GM21786 (cell line): ENCODE measurements at regions not wholly inside any gene's neighbourhood (a gene's known extent, or its start where the extent isn't known, plus 50 kb on each side); places are given as distances from the start of the nearest gene placed in this dataset.
"Not testable (repeated sequence)": the region's sequence is repeated elsewhere in the genome, so short reads cannot be mapped to it uniquely, and the experiment has no call there.

ENCODE experiments used
- ATAC-seq: cut with Tn5 transposase; IDR thresholded peaks from one replicate; pipeline ENCODE4 v1.9.1; 2021; ENCODE audit not compliant: unreplicated experiment

DNA sequence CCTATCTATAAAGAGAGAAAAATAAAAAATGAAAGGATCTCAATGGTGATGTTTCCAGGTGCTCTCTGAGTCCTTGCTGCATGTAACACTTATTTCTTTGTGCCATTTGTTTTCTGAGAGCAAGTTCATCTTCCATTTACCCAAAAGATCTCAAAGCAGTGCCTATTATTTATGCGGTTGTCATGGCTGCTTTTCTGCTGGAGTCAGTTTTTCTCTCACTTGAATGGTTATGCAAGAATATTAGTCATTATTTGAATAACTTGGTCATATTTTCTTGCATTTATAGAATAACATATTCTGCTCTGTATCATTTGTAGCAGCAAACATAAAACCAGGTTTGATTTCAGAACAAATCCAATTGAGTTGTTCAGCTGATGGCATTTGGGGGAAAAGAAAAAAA lies 141.8 kb upstream of the G2E3 start:
- ATAC-seq = no peak

DNA sequence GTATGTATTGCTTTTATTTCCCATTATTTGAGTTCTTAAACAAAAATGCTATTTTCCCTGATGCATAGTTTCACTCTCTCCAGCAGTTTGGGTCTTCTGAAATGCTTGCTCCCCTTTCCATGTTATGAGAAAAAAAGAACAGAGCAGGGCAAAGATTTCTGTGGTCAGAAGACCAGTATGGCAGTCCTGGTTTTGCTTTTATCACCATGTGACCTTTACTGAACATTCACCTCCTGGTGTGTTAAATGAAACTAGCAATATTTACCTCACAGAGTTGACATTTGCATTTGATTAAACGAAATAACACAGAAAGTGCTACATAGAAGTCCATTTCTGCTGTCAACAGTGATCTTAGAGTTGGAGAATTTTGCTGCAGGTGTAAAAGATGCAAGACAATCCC lies 141.0 kb upstream of the G2E3 start:
- ATAC-seq = no peak

DNA sequence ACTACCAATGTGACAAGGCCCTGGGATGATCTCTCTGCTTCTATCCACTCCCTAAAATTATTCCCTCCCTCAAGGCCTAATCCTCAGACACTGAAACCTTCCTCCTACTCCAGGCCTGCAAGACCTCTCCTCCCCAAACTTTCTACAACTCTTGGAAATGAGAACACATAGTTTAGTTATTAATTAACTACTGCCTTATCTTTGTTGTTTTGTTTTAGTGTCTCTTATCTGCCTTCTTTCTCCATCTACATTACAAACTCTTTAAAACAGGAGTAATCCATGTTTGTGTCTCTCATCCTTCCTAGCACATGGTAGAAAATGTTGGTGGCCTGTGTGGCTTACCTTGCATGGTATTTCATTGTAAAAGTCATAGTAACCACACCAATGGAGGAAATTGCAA lies 139.9 kb upstream of the G2E3 start:
- ATAC-seq = no peak

DNA sequence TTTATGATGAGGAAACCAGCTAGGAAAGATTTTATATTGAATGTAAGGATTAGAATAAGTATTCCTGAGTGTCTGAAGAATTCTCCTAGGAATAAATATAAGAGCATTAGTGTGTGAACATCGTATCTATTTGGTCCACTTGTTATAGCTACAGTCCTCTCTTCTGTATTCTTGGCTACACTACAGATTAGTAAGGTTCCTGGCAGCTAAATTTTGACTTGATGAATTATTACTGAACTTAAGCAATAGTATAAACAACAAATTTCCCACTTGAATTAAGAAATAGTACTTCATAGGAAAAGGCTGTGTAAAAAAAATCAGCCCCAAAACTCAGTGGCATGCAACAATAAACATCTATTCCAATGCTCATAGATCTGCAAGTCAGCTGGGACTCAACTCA lies 138.4 kb upstream of the G2E3 start:
- no peak for ATAC-seq

DNA sequence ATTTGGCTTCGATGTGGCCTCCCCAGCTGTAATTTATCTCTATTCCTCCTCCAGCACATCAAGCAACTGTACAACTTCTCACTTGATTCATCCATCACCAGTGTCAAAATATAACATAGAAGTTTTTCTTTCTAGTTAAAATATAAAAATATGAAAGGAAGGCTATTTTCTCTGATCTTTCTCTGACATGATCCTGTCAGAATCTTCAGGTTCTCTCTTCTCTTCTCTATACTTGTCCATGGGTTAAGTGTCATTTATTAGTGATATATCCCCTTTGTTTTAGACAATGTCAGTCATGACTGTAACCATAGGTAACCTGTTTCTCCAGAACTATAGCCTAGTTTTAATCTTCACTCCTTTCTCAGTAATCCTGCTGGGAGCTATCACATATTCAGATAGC lies 132.5 kb upstream of the G2E3 start:
- no peak for ATAC-seq

DNA sequence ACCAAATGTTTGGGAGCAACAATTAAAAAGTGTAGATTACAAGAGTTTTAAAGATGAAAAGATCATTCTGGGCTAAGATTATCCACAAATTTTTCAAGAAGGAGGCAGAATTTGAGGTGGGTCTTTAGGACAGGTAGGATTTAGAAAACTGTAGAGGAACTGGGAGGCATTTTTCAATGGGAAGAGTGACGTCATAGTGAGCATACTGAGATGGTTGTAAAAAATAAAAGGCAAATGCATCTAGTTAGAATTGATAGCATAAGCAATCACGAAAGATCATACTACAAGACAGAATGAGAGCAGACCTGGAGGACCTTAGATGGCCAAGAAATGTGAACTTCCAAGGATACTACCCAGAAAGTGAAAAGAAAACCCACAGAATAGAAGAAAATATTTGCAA lies 131.6 kb upstream of the G2E3 start:
- ATAC-seq = no peak

DNA sequence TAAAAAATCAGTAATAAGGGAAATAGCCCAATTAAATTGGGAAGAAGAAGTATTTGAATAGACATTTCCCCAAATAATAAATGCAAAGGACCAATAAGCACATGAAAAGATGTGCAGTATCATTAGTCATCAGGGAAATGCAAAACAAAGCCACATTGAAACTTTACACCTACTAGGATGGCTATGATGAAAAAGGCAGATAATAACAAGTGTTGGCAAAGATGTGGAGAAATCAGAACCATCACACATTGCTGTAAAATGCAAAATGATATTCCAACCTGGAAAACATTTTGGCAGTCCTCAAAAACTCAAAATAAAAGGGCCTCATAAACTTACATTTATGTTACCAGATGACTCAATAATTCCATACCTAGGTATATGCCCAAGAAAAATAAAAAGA lies 131.1 kb upstream of the G2E3 start:
- ATAC-seq = no peak

DNA sequence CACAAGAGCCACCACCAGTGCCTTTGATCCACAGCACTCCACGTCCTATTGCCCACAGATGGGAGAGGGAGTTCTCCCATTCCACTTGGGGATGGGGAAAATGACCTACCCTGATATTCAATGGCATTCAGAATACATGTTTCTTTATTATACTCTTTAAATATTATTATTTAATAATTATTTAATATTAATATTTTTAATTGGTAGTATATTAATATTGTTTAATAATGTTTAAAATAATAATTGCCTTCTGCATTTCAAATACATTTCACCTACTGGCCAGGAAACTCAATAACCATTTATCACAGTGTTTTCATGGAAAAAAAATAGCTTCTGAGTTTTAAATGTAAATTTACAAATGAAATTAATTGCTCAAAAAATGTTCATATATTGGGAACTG lies 127.4 kb upstream of the G2E3 start:
- no peak for ATAC-seq

DNA sequence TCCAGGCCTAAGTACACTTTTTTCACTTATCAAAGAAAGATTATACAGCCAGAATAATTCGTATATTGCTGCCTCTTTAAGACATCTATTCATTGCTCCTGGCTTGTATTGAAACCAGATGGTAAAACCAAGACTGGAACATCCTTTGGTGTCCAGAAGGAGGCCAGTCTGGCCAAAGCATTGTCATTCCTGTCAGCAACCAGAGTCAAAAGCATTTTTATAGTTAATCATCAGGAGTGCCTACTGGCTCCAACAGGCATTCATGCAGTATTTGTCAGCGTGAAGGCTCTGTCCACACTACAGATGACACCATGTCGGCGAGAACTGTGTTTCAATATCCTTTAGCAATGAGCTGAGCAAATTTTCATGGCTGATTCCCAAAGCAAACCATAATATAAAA lies 118.0 kb upstream of the G2E3 start:
- no peak for ATAC-seq

DNA sequence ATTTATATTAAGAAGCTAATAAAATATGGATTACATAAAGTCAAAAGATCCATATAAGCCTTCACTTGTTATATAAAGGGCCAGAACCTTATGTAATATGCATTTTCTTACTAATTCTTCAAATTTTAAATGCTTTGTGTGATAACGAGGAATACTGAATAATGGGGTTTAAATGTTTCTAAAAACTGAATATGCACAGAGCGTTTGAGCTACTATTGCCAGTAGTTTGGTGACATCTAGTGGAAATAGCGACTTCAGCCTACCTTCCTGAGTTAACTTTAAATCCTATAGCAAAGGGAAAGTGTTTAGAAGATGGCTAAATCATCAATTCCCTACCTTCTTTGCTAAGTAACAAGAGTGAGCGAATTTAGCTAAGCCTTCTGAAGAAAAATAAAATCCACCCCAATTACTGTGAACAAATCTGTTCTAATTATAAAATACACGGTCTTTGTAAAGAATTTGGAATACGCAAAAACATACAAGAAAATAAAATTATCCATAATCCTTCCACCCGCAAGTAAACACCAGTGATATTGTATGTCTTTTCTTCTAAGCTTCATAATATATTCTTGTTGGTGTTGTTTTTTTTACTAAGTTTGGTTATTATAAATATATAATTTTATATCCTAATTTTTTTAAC lies 115.5 kb upstream of the G2E3 start:
- ATAC-seq = no peak

DNA sequence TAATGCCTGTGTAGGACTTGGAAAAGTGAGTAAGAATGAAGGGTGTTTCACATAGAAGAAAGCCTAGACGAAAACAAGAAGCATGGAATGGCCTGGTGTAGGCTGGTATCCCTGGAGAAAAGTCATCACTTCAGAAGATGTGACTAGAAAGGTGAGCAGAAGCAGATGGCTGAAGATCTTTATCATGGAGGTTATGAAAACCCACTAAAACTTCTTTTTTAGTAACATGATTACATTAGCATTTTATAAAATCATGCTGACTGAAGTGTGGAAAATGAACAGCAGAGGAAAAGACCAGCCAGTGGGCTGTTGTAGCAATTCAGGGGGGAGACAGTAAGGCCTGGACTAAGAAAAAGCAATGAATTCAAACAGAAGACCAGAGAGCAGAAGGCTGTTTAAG lies 114.5 kb upstream of the G2E3 start:
- ATAC-seq = no peak

DNA sequence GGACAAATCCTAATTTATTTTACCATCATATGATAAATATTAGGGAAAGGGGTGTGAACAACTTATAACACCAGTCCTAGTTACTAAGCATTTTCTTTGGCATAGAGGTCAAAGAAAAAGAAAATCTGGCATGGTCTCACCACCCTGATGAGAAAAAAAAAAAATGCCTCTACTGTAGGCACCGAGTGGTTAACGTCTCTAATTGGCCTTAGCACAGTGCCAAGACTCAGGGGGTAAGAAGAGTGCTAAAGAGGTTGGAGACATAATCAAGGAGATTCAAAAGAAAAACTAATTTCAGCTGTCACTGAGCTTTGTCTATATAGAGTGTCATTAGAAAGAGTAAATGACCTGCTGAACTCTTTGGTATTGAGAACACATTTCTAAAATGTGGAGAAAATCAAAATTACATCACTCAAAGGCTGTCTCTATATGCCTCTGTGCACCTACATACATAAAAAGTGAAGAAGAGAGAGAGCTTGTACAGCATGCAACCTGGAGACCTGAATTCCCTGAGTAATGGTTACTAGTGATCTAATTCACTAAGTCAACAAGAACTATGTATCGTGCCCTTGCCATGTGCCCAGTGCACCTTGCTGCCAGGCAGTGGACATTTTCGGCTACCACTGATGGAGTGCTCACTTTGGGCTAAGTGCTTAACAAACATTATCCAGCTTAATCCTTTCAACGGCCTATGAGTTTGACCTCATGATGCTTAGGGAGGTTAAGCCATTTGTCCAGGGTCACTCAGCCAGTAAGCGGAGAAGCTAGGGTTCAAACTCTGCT lies 113.8 kb upstream of the G2E3 start:
- ATAC-seq = no peak

DNA sequence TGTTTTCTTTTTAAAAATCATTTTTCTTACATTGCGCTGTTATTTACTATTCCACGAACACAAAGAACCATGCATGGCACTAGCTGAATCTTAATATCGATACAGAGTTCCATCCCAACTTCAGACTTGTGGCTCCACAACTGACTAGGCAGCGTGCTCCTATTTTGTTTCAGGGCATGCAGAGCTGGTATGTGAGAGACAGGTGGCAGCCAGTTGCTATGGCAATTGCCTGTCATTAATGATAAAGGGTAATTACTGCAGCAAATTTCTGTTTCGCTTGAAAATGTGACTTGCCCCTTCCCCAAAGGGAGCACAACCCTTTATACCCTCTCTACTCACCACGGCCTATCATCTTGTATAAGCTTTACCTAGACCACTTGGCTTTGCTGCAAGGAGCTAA lies 113.1 kb upstream of the G2E3 start:
- ATAC-seq = no peak

DNA sequence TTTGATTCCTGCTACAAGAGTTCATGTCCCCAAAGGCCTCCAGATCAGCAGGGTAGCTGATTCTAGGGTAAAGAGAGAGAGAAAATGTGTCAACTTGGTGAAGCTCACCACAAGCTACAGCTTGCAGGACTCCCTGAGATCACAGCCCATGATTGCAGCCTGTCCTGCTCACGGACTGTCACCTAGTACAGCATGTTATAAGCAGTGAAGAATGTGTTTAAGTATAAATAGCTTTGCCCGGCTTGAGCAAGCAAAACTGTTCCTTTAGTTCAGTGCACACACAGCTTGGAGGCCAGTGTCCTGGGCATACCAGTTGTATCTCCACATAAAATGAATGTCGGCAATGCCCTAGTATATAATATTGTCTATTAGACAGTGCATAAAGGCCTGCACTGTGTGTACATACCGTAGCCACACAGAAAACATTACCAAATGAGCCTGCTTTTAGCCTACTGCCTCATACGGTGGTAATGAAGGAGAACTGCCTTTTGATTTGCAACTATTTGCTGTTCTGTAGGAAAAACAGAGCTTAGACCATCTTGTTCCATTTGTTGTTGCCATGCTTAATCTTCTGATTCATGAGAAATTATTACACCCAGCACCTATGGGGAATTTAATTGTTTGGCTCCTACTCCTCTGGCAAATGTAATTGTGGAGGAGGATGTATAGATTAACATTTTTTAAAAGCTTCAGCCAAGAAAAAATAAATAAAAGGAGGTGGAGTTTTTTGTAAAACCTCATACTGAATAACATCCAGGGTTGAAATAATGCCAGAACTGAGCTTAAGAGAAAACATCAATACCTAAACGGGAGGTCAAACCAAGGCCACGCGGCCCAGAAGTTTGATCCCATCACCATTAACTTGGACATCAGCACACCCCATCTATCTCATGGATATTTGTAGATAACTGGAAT lies 108.1 kb upstream of the G2E3 start:
- no peak for ATAC-seq

DNA sequence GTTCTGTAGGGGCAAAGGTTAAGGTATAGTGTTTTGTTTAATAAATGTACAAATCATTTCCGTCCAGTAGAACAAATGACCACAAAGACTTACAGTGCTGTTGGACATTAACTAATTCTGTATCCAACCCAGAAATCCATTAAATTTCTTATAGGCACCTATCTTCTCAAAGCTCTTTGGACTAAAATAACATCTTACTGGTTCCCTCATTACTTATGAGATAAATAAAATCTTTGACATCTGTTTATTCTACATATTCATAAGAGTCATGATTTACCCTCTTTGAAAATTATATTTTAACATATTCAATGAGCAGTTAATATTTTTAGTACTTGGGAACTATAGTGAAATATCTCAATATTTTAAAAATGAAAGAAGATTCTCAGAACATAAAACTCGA lies 102.7 kb upstream of the G2E3 start:
- ATAC-seq = no peak

DNA sequence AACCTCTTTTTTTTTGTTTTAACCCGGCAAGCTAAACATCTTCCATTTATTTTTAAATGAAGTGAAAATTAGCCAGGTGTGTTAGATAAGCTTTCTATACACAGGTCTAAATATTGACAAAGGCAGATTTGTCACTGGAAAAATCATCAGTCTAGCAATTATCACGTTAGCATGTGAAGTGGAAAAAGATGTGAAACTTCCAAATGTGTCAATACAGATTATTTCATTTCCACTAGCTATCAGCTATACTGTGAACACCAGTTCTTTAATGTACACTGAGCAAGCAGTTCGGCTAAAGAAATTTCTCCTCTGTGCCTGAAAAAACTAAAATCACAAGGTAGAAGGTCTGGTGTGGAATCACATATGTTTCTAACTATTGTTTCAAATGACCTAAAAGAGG lies 96.6 kb upstream of the G2E3 start:
- ATAC-seq = no peak

DNA sequence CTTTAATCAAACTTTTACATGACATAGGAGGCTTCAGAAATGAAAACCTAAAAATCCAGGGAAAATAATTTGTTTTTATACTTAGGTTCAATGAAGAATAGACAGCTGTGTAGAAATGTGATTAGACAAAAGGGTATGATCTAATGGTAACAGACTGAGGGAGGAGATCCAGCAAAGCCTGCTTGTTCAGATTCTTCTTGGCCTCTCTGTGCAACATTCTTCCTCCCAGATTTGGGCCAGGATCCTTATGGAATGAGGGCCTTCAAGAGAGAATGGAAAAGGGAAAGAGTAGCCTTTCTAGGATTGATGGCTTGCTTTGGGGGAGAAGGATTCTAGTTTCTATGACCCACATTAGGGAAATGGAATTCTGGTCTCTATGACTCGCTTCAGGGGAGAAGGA lies 94.5 kb upstream of the G2E3 start:
- no peak for ATAC-seq

DNA sequence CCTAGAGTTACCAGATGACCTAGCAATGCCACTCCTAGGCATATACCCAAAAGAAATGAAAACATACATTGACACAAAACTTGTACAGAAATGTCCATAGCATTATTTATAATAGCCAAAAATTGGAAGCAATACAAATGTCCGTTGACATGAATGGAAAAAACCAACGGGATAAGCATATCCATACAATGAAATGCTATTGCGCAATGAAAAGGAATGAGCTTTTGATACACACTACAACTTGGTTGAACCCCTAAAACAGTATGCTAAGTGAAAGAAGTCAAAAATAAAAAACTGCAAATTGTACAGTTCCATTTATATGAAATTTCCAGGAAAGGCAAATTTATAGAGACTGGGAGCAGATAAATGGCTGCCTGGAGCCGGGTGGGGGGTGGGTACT lies 90.6 kb upstream of the G2E3 start:
- ATAC-seq = no peak

DNA sequence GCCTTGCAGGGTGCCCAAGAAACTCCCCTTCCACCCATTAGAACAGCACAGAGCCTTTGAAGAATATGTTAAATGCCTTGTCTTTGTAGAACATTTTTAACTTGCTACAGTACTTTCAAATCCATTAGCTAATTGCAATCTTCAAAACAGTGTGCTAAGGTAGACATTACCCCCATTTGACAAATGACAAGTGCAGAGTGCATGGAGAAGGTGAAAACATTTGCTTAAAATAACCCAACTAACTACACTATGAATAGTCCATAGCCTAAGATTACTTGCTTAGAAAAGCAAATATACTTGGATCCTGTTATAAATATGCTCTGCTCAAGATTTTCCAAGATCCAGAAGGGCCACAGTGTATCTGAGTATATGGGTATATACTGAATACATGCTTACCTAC lies 87.0 kb upstream of the G2E3 start:
- no peak for ATAC-seq

DNA sequence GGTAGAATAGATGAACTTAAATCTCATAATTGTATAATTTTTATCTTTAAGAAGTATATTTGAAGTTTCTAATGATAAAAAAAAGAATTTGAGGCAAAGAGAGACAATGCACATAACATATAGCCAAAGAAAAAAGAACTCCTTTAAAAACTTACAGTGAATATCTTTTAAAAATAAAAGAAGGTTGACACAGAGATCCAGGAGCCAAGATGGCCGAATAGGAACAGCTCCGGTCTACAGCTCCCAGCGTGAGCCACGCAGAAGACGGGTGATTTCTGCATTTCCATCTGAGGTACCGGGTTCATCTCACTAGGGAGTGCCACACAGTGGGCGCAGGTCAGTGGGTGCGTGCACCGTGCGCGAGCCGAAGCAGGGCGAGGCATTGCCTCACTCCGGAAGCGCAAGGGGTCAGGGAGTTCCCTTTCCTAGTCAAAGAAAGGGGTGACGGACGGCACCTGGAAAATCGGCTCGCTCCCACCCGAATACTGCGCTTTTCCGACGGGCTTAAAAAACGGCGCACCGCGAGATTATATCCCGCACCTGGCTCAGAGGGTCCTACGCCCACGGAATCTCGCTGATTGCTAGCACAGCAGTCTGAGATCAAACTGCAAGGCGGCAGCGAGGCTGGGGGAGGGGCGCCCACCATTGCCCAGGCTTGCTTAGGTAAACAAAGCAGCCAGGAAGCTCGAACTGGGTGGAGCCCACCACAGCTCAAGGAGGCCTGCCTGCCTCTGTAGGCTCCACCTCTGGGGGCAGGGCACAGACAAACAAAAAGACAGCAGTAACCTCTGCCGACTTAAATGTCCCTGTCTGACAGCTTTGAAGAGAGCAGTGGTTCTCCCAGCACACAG lies 84.9 kb upstream of the G2E3 start:
- not testable (repeated sequence) for ATAC-seq

DNA sequence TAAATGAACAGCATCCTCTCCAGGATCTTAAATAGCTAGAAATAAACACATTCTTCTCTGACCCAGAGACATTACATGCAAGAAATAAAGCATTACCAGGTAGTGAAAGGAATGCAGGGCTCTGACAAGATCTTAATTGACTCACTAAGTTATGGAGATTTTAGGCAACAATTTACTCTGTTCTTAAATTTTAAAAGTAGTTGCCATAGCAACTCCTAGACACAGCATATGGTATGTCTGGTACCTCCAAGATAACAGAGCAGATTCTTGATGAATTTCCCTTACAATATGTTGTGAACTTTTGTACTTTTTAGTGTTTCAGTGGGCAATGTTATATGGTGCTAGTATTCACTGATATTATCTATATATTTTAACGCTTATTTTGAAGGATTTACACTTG lies 76.7 kb upstream of the G2E3 start:
- no peak for ATAC-seq
